Colonic mucosa (tissue), 4 donors: ENCODE measurements at regions not wholly inside any gene's neighbourhood (a gene's known extent, or its start where the extent isn't known, plus 50 kb on each side); places are given as distances from the start of the nearest gene placed in this dataset.

ENCODE experiments used
- DNase-seq: peaks from one replicate; pipeline ENCODE4 v3.0.0-alpha.2; 2020
- H3K27ac ChIP-seq: fragments of 200-600 bp; one replicate; pipeline ENCODE4 v1.8.0; 2021
- H3K27me3 ChIP-seq: fragments of 200-600 bp; one replicate; pipeline ENCODE4 v1.8.0; 2021
- H3K36me3 ChIP-seq: fragments of 200-600 bp; one replicate; pipeline ENCODE4 v1.8.0; 2021
- H3K4me1 ChIP-seq: fragments of 200-600 bp; one replicate; pipeline ENCODE4 v1.8.0; 2021; ENCODE audit warnings: mild to moderate bottlenecking
- H3K4me3 ChIP-seq: fragments of 200-600 bp; one replicate; pipeline ENCODE4 v1.8.0; 2021
- H3K9ac ChIP-seq, 2 donors: one replicate each; pipeline ENCODE4 v1.7.0; 2013; ENCODE audit warnings: control low read depth in 2 of 2, low read depth in 2 of 2, low read length in 2 of 2
- H3K9me3 ChIP-seq: fragments of 200-600 bp; one replicate; pipeline ENCODE4 v1.8.0; 2021
- intact Hi-C: fragments of 100-400 bp; cut with DNase I; formaldehyde crosslinking; loops from one replicate; pipeline ENCODE4 v1.14.1; 2022
- TF ChIP-seq, protein P1 (sequence below): fragments of 200-600 bp; IDR thresholded peaks from one replicate; pipeline ENCODE4 v1.8.0; 2022; ENCODE audit warnings: antibody characterized with exemption, mild to moderate bottlenecking
- donor health status: healthy.
- donor health status: DM: no; HTN: no; CAD: no.
- donor health status: DM: no; HTN: no; CAD: no.

DNA sequence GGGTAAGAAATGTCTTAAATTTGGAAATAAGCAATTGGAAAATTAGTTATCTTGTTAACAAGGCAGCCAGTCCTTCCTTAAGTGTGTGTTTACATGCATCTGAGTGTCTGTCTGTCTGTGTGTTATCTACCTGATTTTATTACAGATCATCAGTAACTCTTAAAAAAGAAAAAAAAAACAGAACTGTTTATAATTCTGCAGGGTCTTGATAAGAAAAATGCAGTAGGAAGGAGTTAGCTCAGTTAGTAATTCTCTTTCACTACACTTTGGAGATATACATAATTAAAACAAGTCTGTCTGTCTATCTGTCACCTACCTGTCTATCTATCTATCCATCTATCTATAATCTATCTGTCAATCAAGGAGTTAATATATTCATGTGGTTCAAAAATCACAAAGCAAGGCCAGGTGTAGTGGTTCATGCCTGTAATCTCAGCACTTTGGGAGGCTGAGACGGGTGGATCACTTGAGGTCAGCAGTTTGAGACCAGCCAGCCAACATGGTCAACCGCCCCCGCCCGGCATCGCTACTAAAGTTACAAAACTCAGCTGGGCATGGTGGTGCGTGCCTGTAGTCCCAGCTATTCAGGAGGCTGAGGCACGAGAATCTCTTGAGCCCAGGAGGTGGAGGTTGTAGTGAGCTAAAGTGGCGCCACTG is 135.5 kb upstream of the SGO1 start:
- H3K9ac ChIP-seq: no peak overlapping the region
- H3K27me3 ChIP-seq: no peaks in the 10 kb centered on the region
- H3K36me3 ChIP-seq: no peaks in the 10 kb centered on the region
- H3K4me3 ChIP-seq: no peak overlapping the region
- H3K27ac ChIP-seq: no peak overlapping the region
- TF ChIP-seq, protein P1, sequence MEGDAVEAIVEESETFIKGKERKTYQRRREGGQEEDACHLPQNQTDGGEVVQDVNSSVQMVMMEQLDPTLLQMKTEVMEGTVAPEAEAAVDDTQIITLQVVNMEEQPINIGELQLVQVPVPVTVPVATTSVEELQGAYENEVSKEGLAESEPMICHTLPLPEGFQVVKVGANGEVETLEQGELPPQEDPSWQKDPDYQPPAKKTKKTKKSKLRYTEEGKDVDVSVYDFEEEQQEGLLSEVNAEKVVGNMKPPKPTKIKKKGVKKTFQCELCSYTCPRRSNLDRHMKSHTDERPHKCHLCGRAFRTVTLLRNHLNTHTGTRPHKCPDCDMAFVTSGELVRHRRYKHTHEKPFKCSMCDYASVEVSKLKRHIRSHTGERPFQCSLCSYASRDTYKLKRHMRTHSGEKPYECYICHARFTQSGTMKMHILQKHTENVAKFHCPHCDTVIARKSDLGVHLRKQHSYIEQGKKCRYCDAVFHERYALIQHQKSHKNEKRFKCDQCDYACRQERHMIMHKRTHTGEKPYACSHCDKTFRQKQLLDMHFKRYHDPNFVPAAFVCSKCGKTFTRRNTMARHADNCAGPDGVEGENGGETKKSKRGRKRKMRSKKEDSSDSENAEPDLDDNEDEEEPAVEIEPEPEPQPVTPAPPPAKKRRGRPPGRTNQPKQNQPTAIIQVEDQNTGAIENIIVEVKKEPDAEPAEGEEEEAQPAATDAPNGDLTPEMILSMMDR: no peak
- H3K4me1 ChIP-seq: no peaks in the 10 kb centered on the region
- no peaks in the 10 kb centered on the region for H3K9me3 ChIP-seq
- intact Hi-C loops: no loop called here
- no peak for DNase-seq

DNA sequence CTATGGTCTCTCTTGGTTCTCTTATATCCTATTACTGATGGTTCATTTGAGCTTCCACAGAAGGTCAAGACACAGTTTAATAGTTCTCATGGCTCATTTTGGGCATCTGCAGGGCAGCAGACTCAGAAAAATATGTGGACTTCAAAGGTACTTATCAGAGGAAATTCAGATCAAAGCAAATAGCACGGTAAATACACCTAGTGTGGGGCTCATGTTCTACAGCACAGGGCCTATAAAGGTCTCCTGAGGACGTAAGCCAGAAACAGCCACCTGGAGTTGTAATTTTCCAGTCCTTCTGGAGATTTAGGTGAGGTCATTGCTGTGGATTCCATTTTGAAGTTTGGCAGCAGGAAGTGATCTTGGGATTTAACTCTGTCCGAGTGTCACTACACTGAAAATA is 134.5 kb upstream of the SGO1 start:
- Histone ChIP-seq H3K36me3 (no peaks in the 10 kb centered on the region), H3K9me3 (no peaks in the 10 kb centered on the region), H3K9ac (no peak overlapping the region), H3K27me3 (no peaks in the 10 kb centered on the region), H3K27ac (no peak overlapping the region), H3K4me1 (no peaks in the 10 kb centered on the region), H3K4me3 (no peak overlapping the region)
- intact Hi-C loops: no loop called here
- no peak for DNase-seq
- TF ChIP-seq, protein P1: no peak

DNA sequence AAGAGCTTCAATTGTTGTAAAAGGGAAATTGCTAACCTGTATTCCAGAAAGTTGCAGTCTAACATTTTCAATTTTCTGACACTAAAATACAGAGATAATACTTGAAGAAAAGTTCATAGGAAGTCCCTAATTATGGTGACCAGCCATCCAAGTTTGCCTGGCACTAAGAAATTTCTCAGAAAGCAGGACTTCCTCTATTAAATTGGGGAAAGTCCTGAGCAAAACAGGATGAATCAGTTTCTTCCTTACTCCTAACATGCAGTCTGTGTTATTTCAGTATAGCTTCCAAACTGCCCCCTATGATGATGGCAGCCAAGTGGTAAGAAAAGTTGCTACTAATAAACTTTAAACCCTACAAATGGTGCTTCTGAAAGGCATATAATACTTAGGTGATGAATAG is 133.5 kb upstream of the SGO1 start:
- Histone ChIP-seq H3K4me1 (no peaks in the 10 kb centered on the region), H3K4me3 (no peak overlapping the region), H3K36me3 (no peaks in the 10 kb centered on the region), H3K9ac (no peak overlapping the region), H3K27ac (no peak overlapping the region), H3K27me3 (no peaks in the 10 kb centered on the region), H3K9me3 (no peaks in the 10 kb centered on the region)
- intact Hi-C loops: no loop called here
- TF ChIP-seq, protein P1: no peak
- DNase-seq: no peak

DNA sequence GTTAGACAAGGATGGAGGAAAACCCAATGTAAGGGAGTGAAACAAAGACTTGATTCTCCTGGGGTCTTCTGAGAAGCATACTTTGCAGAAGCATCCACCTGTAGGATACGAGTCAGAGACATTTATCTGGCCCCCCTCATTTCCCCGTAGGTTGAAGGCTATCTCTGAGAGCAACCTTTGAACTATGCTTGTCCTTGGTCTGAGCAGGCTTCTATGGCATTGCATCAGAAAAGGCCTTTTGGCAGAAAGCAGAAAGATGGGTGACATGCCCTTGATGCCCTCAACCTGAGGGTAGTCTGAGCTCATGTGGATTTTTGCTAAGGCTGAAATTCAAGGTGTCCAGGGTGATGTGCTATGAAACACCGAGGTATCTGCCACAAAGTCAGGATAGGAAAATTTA is 131.6 kb upstream of the SGO1 start:
- Histone ChIP-seq H3K9ac (no peak overlapping the region), H3K36me3 (no peaks in the 10 kb centered on the region), H3K4me1 (no peaks in the 10 kb centered on the region), H3K27ac (no peak overlapping the region), H3K27me3 (no peaks in the 10 kb centered on the region), H3K4me3 (no peak overlapping the region), H3K9me3 (no peaks in the 10 kb centered on the region)
- intact Hi-C loops: no loop called here
- TF ChIP-seq, protein P1: no peak
- DNase-seq: no peak

DNA sequence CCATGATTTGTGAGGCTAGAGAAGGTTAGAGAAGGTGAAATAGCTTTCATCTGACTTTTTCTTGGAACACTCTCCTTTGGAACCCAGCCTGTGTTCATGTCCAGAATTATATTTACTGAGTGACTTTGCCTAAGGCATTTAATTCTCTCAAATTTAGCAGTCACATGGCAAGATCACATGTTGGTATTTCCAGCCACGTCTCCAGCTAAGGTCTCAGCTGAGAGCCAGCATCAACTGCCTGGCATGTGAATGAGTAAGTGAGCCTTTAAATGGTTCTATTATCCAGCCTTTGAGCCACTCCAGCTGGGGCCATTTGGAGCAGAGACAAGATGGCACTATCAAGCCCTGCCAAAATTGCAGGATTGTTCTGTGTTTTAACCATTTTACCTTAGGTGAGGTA is 130.2 kb upstream of the SGO1 start:
- TF ChIP-seq, protein P1: no peak
- H3K27me3 ChIP-seq: no peaks in the 10 kb centered on the region
- H3K4me1 ChIP-seq: no peaks in the 10 kb centered on the region
- no peaks in the 10 kb centered on the region for H3K36me3 ChIP-seq
- intact Hi-C loops: no loop called here
- no peak for DNase-seq
- no peaks in the 10 kb centered on the region for H3K9me3 ChIP-seq
- H3K9ac ChIP-seq: no peak overlapping the region
- H3K4me3 ChIP-seq: no peak overlapping the region
- no peak overlapping the region for H3K27ac ChIP-seq
